PFSK-1 (cell line): ENCODE measurements at regions not wholly inside any gene's neighbourhood (a gene's known extent, or its start where the extent isn't known, plus 50 kb on each side); places are given as distances from the start of the nearest gene placed in this dataset.

Source experiments
- FOXP2 ChIP-seq: optimal IDR thresholded peaks from 2 replicates; pipeline ENCODE3; 2011; ENCODE audit warnings: borderline replicate concordance, control low read depth, inconsistent platforms; ENCODE audit not compliant: insufficient read depth; ENCODE audit errors: extremely low read length, extremely low read depth
- POLR2AphosphoS5 ChIP-seq: IDR thresholded peaks from 2 replicates; pipeline ENCODE4 v1.6.1; 2012; ENCODE audit warnings: low read depth, mild to moderate bottlenecking, control low read depth, low read length, moderate library complexity
- SIN3A ChIP-seq: IDR thresholded peaks from 2 replicates; pipeline ENCODE4 v1.6.1; 2012; ENCODE audit warnings: mild to moderate bottlenecking, low read length, moderate library complexity, borderline replicate concordance; ENCODE audit not compliant: insufficient read depth
- TAF1 ChIP-seq: IDR thresholded peaks from 2 replicates; pipeline ENCODE4 v1.6.1; 2012; ENCODE audit warnings: low read length, control low read depth, borderline replicate concordance; ENCODE audit not compliant: insufficient read depth
- TF ChIP-seq, protein P1 (sequence below), 2 experiments: IDR thresholded peaks; 2 replicates each; pipeline versions ENCODE4 v1.6.1 to v1.8.0; 2011 to 2012; ENCODE audit warnings: low read depth in 2 of 2, low read length in 2 of 2, control low read depth in 1 of 2, inconsistent platforms in 1 of 2, mild to moderate bottlenecking in 1 of 2, moderate library complexity in 1 of 2; ENCODE audit not compliant: insufficient read depth in 1 of 2

- TF ChIP-seq, protein P1, sequence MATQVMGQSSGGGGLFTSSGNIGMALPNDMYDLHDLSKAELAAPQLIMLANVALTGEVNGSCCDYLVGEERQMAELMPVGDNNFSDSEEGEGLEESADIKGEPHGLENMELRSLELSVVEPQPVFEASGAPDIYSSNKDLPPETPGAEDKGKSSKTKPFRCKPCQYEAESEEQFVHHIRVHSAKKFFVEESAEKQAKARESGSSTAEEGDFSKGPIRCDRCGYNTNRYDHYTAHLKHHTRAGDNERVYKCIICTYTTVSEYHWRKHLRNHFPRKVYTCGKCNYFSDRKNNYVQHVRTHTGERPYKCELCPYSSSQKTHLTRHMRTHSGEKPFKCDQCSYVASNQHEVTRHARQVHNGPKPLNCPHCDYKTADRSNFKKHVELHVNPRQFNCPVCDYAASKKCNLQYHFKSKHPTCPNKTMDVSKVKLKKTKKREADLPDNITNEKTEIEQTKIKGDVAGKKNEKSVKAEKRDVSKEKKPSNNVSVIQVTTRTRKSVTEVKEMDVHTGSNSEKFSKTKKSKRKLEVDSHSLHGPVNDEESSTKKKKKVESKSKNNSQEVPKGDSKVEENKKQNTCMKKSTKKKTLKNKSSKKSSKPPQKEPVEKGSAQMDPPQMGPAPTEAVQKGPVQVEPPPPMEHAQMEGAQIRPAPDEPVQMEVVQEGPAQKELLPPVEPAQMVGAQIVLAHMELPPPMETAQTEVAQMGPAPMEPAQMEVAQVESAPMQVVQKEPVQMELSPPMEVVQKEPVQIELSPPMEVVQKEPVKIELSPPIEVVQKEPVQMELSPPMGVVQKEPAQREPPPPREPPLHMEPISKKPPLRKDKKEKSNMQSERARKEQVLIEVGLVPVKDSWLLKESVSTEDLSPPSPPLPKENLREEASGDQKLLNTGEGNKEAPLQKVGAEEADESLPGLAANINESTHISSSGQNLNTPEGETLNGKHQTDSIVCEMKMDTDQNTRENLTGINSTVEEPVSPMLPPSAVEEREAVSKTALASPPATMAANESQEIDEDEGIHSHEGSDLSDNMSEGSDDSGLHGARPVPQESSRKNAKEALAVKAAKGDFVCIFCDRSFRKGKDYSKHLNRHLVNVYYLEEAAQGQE (IDR thresholded peaks at IDR 0.05; ENCODE audit: insufficient read depth in 1 of 2, low read depth in 2 of 2, low read length in 2 of 2), result no peak
- TF ChIP-seq FOXP2, result no peak
- no peak for TF ChIP-seq TAF1
These were observed 547.7 kb downstream of the MAT2B start for GRCh38 chr5:164053123-164053522.

GRCh38 chr5:164054461-164054860 lies 549.0 kb downstream of the MAT2B start:
- TF ChIP-seq FOXP2 (no peak), SIN3A (no peak), POLR2AphosphoS5 (no peak), TAF1 (no peak)
- TF ChIP-seq, protein P1 (IDR thresholded peaks at IDR 0.05; ENCODE audit: insufficient read depth in 1 of 2, low read depth in 2 of 2, low read length in 2 of 2), result no peak

- TF ChIP-seq POLR2AphosphoS5 (no peak), SIN3A (no peak), FOXP2 (no peak), TAF1 (no peak)
- TF ChIP-seq, protein P1 (IDR thresholded peaks at IDR 0.05; ENCODE audit: insufficient read depth in 1 of 2, low read depth in 2 of 2, low read length in 2 of 2), result no peak
These were observed 551.7 kb downstream of the MAT2B start for GRCh38 chr5:164057121-164057520.

GRCh38 chr5:164058621-164059020 lies 553.2 kb downstream of the MAT2B start:
- no peak for TF ChIP-seq TAF1
- no peak for TF ChIP-seq FOXP2
- TF ChIP-seq, protein P1 (IDR thresholded peaks at IDR 0.05; ENCODE audit: insufficient read depth in 1 of 2, low read depth in 2 of 2, low read length in 2 of 2), result no peak
- no peak for TF ChIP-seq SIN3A
- no peak for TF ChIP-seq POLR2AphosphoS5

- TF ChIP-seq, protein P1 (IDR thresholded peaks at IDR 0.05; ENCODE audit: insufficient read depth in 1 of 2, low read depth in 2 of 2, low read length in 2 of 2), result no peak
- TF ChIP-seq POLR2AphosphoS5 (no peak), FOXP2 (no peak), SIN3A (no peak), TAF1 (no peak)
These were observed 554.1 kb downstream of the MAT2B start for GRCh38 chr5:164059471-164059870.
